Common myeloid progenitor, CD34-positive (primary cell): ENCODE measurements at regions not wholly inside any gene's neighbourhood (a gene's known extent, or its start where the extent isn't known, plus 50 kb on each side); places are given as distances from the start of the nearest gene placed in this dataset.
"Not testable (repeated sequence)": the region's sequence is repeated elsewhere in the genome, so short reads cannot be mapped to it uniquely, and the experiment has no call there.

ENCODE experiments used
- CTCF ChIA-PET: fragments of 350-600 bp; sonication (Branson Sonifier 250); formaldehyde crosslinking; loops from one replicate; lab custom pipeline; 2021; ENCODE audit warnings: antibody characterized with exemption; lab: Charles Lee
- POLR2A ChIA-PET: fragments of 350-600 bp; sonication (Branson Sonifier 250); formaldehyde crosslinking; loops from one replicate; lab custom pipeline; 2021; ENCODE audit warnings: antibody characterized with exemption; lab: Charles Lee
- DNase-seq, 3 donors: peaks; one replicate each; pipeline versions ENCODE4 v3.0.0 to v3.0.0-alpha.2; 2013
- H3K27ac ChIP-seq, 2 experiments: 1 replicate in 1 of 2; 2 replicates in 1 of 2; pipeline ENCODE4 v1.7.0; 2013; ENCODE audit warnings: inconsistent platforms in 2 of 2, low read length in 2 of 2, mild to moderate bottlenecking in 2 of 2, low read depth in 1 of 2, moderate library complexity in 1 of 2; ENCODE audit not compliant: severe bottlenecking in 2 of 2, insufficient read depth in 1 of 2, poor library complexity in 1 of 2
- H3K27me3 ChIP-seq, 5 experiments: replicated peaks in 2 of 5; 1 replicate in 3 of 5; 2 replicates in 2 of 5; pipeline versions ENCODE4 v1.6.1 to v1.7.0; 2013; ENCODE audit warnings: low read length in 4 of 5, mild to moderate bottlenecking in 2 of 5, moderate library complexity in 2 of 5, inconsistent platforms in 1 of 5; ENCODE audit not compliant: insufficient read depth in 5 of 5, control insufficient read depth in 4 of 5
- H3K36me3 ChIP-seq, 4 experiments: 1 replicate in 2 of 4; 2 replicates in 2 of 4; pipeline versions ENCODE4 v1.6.1 to v1.7.0; 2013; ENCODE audit warnings: low read length in 3 of 4, control low read depth in 1 of 4, mild to moderate bottlenecking in 1 of 4; ENCODE audit not compliant: control insufficient read depth in 4 of 4, insufficient read depth in 4 of 4
- H3K4me1 ChIP-seq, 4 experiments: 1 replicate in 3 of 4; 2 replicates in 1 of 4; pipeline versions ENCODE4 v1.6.1 to v1.7.1; 2013; ENCODE audit warnings: low read length in 3 of 4, mild to moderate bottlenecking in 3 of 4, control low read depth in 1 of 4, inconsistent platforms in 1 of 4, moderate library complexity in 1 of 4; ENCODE audit not compliant: control insufficient read depth in 4 of 4, insufficient read depth in 4 of 4; ENCODE audit errors: control extremely low read depth in 1 of 4
- H3K4me3 ChIP-seq, 7 experiments: 1 replicate in 4 of 7; 2 replicates in 3 of 7; pipeline versions ENCODE4 v1.5.1 to v1.7.0; 2013; ENCODE audit warnings: mild to moderate bottlenecking in 7 of 7, low read length in 6 of 7, moderate library complexity in 6 of 7, inconsistent platforms in 2 of 7, low read depth in 2 of 7, control low read depth in 1 of 7; ENCODE audit not compliant: insufficient read depth in 4 of 7, control insufficient read depth in 1 of 7; ENCODE audit errors: extremely low read depth in 1 of 7
- H3K9me3 ChIP-seq, 5 experiments: 1 replicate in 4 of 5; 2 replicates in 1 of 5; pipeline versions ENCODE4 v1.6.1 to v1.7.1; 2013; ENCODE audit warnings: low read length in 4 of 5, mild to moderate bottlenecking in 2 of 5, inconsistent platforms in 1 of 5, low read depth in 1 of 5, moderate library complexity in 1 of 5; ENCODE audit not compliant: control insufficient read depth in 4 of 5, insufficient read depth in 2 of 5; ENCODE audit errors: control extremely low read depth in 1 of 5
- WGBS: methylation state at CpG from one replicate; pipeline ENCODE4 v1.1.5; 2013; ENCODE audit not compliant: insufficient coverage; 5-methylcytosine and 5-hydroxymethylcytosine counted together

GRCh38 chr1:81254560-81254959, 546.2 kb upstream of the ADGRL2 start:
- no peak overlapping the region for H3K27ac ChIP-seq
- no peaks in the 10 kb centered on the region for H3K9me3 ChIP-seq
- H3K4me3 ChIP-seq: no peak overlapping the region
- no peaks in the 10 kb centered on the region for H3K36me3 ChIP-seq
- ChIA-PET POLR2A (no interaction called here), CTCF (no interaction called here)
- no peaks in the 10 kb centered on the region for H3K4me1 ChIP-seq
- no peak for DNase-seq
- no peaks in the 10 kb centered on the region for H3K27me3 ChIP-seq
- WGBS: no CpG with 5 or more reads among the region's 2 CpGs

GRCh38 chr1:81254068-81254467, 546.7 kb upstream of the ADGRL2 start:
- no peak overlapping the region for H3K27ac ChIP-seq
- 87% methylated on average over 2 of the region's 2 CpGs for WGBS
- no peaks in the 10 kb centered on the region for H3K9me3 ChIP-seq
- H3K4me3 ChIP-seq: no peak overlapping the region
- no peaks in the 10 kb centered on the region for H3K36me3 ChIP-seq
- CTCF ChIA-PET: no interaction called here
- no peaks in the 10 kb centered on the region for H3K4me1 ChIP-seq
- DNase-seq: no peak
- POLR2A ChIA-PET: no interaction called here
- no peaks in the 10 kb centered on the region for H3K27me3 ChIP-seq

- Histone ChIP-seq H3K4me3 (no peak overlapping the region), H3K4me1 (no peaks in the 10 kb centered on the region), H3K27ac (no peak overlapping the region), H3K36me3 (no peaks in the 10 kb centered on the region), H3K27me3 (no peaks in the 10 kb centered on the region), H3K9me3 (no peaks in the 10 kb centered on the region)
- ChIA-PET POLR2A (no interaction called here), CTCF (no interaction called here)
- DNase-seq: no peak
Observed at GRCh38 chr1:81252471-81253151, 548.1 kb upstream of the ADGRL2 start.

GRCh38 chr1:81250825-81251224, 549.9 kb upstream of the ADGRL2 start:
- H3K36me3 ChIP-seq, H3K27ac ChIP-seq, H3K27me3 ChIP-seq, POLR2A ChIA-PET, H3K4me1 ChIP-seq, H3K4me3 ChIP-seq, H3K9me3 ChIP-seq, CTCF ChIA-PET, DNase-seq: not testable (repeated sequence)
- WGBS: 88% methylated on average over 2 of the region's 5 CpGs

GRCh38 chr1:81245084-81245715, 555.5 kb upstream of the ADGRL2 start:
- H3K27ac ChIP-seq, H3K36me3 ChIP-seq, POLR2A ChIA-PET, H3K4me1 ChIP-seq, DNase-seq, H3K27me3 ChIP-seq, CTCF ChIA-PET, H3K9me3 ChIP-seq, H3K4me3 ChIP-seq: not testable (repeated sequence)
- WGBS: 95% methylated on average over 4 of the region's 6 CpGs

DNA sequence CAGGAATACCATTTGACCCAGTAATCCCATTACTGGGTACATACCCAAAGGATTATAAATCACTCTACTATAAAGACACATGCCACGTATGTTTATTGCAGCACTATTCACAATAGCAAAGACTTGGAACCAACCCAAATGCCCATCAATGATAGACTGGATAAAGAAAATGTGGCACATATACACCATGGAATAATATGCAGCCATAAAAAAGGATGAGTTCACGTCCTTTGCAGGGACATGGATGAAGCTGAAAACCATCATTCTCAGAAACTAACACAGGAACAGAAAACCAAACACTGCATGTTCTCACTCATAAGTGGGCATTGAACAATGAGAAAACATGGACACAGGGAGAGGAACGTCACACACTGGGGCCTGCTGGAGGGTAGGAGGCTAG, 556.1 kb upstream of the ADGRL2 start:
- 100% methylated on average over 1 of the region's 3 CpGs for WGBS
- DNase-seq, H3K9me3 ChIP-seq, POLR2A ChIA-PET, H3K27me3 ChIP-seq, CTCF ChIA-PET, H3K27ac ChIP-seq, H3K4me1 ChIP-seq, H3K4me3 ChIP-seq, H3K36me3 ChIP-seq: not testable (repeated sequence)

- Histone ChIP-seq H3K4me3 (no peak overlapping the region), H3K9me3 (no peaks in the 10 kb centered on the region), H3K27me3 (no peaks in the 10 kb centered on the region), H3K4me1 (peaks cover 0 to 12% (median 4%) of the 10 kb centered on the region in 4 experiments), H3K27ac (no peak overlapping the region), H3K36me3 (no peaks in the 10 kb centered on the region)
- WGBS: 80% methylated on average over 1 of the region's 2 CpGs
- ChIA-PET CTCF (no interaction called here), POLR2A (no interaction called here)
- DNase-seq: no peak
Observed at GRCh38 chr1:81242103-81242502, 558.6 kb upstream of the ADGRL2 start.
